ENCODE measurements at regions not wholly inside any gene's neighbourhood (a gene's known extent, or its start where the extent isn't known, plus 50 kb on each side); places are given as distances from the start of the nearest gene placed in this dataset.

- no peaks in the 10 kb centered on the region for H3K27me3 ChIP-seq (replicated peaks; ENCODE audit: insufficient read depth)
- no peak for DNase-seq (ENCODE audit: low spot score)
- TF ChIP-seq POLR2A (IDR thresholded peaks at IDR 0.05) (no peak), POLR2AphosphoS5 (IDR thresholded peaks at IDR 0.05) (no peak), CTCF (IDR thresholded peaks at IDR 0.05) (no peak)
- no peaks in the 10 kb centered on the region for H3K9me3 ChIP-seq
- intact Hi-C loops (cut with DNase I): no loop called here
- no peaks in the 10 kb centered on the region for H3K4me1 ChIP-seq (replicated peaks)
- no peaks in the 10 kb centered on the region for H3K36me3 ChIP-seq
- H3K4me3 ChIP-seq: no peak overlapping the region
- H3K27ac ChIP-seq: no peak overlapping the region
These were observed 1390.9 kb downstream of the C4orf33 start for GRCh38 chr4:130486841-130487240.

GRCh38 chr4:130510661-130511060 is 1414.7 kb downstream of the C4orf33 start:
- Histone ChIP-seq H3K4me1 (replicated peaks) (no peaks in the 10 kb centered on the region), H3K9me3 (no peaks in the 10 kb centered on the region), H3K27me3 (replicated peaks; ENCODE audit: insufficient read depth) (no peaks in the 10 kb centered on the region), H3K36me3 (no peaks in the 10 kb centered on the region), H3K27ac (no peak overlapping the region), H3K4me3 (no peak overlapping the region)
- no peak for DNase-seq (ENCODE audit: low spot score)
- 90% methylated on average over 3 of the region's 3 CpGs for WGBS
- no peak for TF ChIP-seq CTCF (IDR thresholded peaks at IDR 0.05)
- no peak for TF ChIP-seq POLR2A (IDR thresholded peaks at IDR 0.05)
- no peak for TF ChIP-seq POLR2AphosphoS5 (IDR thresholded peaks at IDR 0.05)
- intact Hi-C loops (cut with DNase I): no loop called here

GRCh38 chr4:130511776-130512175 is 1415.8 kb downstream of the C4orf33 start:
- H3K4me3 ChIP-seq: no peak overlapping the region
- H3K4me1 ChIP-seq (replicated peaks): no peaks in the 10 kb centered on the region
- H3K36me3 ChIP-seq: no peaks in the 10 kb centered on the region
- no peak for TF ChIP-seq CTCF (IDR thresholded peaks at IDR 0.05)
- TF ChIP-seq POLR2AphosphoS5 (IDR thresholded peaks at IDR 0.05): no peak
- no peak for TF ChIP-seq POLR2A (IDR thresholded peaks at IDR 0.05)
- no peak overlapping the region for H3K27ac ChIP-seq
- WGBS: 24% methylated on average over 5 of the region's 5 CpGs
- no peaks in the 10 kb centered on the region for H3K9me3 ChIP-seq
- DNase-seq (ENCODE audit: low spot score): no peak
- H3K27me3 ChIP-seq (replicated peaks; ENCODE audit: insufficient read depth): no peaks in the 10 kb centered on the region
- intact Hi-C loops (cut with DNase I): no loop called here

- intact Hi-C loops (cut with DNase I): no loop called here
- WGBS: 88% methylated on average over 1 of the region's 1 CpG
- no peak for DNase-seq (ENCODE audit: low spot score)
- Histone ChIP-seq H3K9me3 (no peaks in the 10 kb centered on the region), H3K27me3 (replicated peaks; ENCODE audit: insufficient read depth) (no peaks in the 10 kb centered on the region), H3K4me3 (no peak overlapping the region), H3K4me1 (replicated peaks) (no peaks in the 10 kb centered on the region), H3K27ac (no peak overlapping the region), H3K36me3 (no peaks in the 10 kb centered on the region)
- TF ChIP-seq POLR2A (IDR thresholded peaks at IDR 0.05) (no peak), POLR2AphosphoS5 (IDR thresholded peaks at IDR 0.05) (no peak), CTCF (IDR thresholded peaks at IDR 0.05) (no peak)
These were observed 1428.1 kb downstream of the C4orf33 start for GRCh38 chr4:130524057-130524456.

- Histone ChIP-seq H3K27ac (no peak overlapping the region), H3K27me3 (replicated peaks; ENCODE audit: insufficient read depth) (no peaks in the 10 kb centered on the region), H3K4me1 (replicated peaks) (no peaks in the 10 kb centered on the region), H3K4me3 (no peak overlapping the region), H3K36me3 (no peaks in the 10 kb centered on the region), H3K9me3 (no peaks in the 10 kb centered on the region)
- intact Hi-C loops (cut with DNase I): no loop called here
- DNase-seq (ENCODE audit: low spot score): no peak
- WGBS: 73% methylated on average over 5 of the region's 5 CpGs
- no peak for TF ChIP-seq CTCF (IDR thresholded peaks at IDR 0.05)
- no peak for TF ChIP-seq POLR2AphosphoS5 (IDR thresholded peaks at IDR 0.05)
- no peak for TF ChIP-seq POLR2A (IDR thresholded peaks at IDR 0.05)
These were observed 1434.6 kb downstream of the C4orf33 start for GRCh38 chr4:130530505-130530904.
